NCI-H2227 (cell line): ENCODE measurements at regions not wholly inside any gene's neighbourhood (a gene's known extent, or its start where the extent isn't known, plus 50 kb on each side); places are given as distances from the start of the nearest gene placed in this dataset.

Experiments used
- DNase-seq: peaks from one replicate; lab custom pipeline; 2025; ENCODE audit not compliant: unreplicated experiment; lab: John Stamatoyannopoulos, UW

- no peak for DNase-seq
These were observed 179.6 kb upstream of the GSE1 start for GRCh38 chr16:85433477-85433876.

GRCh38 chr16:85435286-85435685 lies 177.8 kb upstream of the GSE1 start:
- no peak for DNase-seq

- no peak for DNase-seq
These were observed 177.4 kb upstream of the GSE1 start for GRCh38 chr16:85435700-85436099.

GRCh38 chr16:85436207-85436606 lies 176.9 kb upstream of the GSE1 start:
- no peak for DNase-seq

GRCh38 chr16:85436636-85437165 lies 176.4 kb upstream of the GSE1 start:
- no peak for DNase-seq

GRCh38 chr16:85437166-85438052 lies 175.7 kb upstream of the GSE1 start:
- DNase-seq = peak; percentile 40

GRCh38 chr16:85438981-85439685 lies 174.0 kb upstream of the GSE1 start:
- DNase-seq = no peak

- DNase-seq = no peak
These were observed 172.4 kb upstream of the GSE1 start for GRCh38 chr16:85440744-85441143.

- DNase-seq = no peak
These were observed 171.8 kb upstream of the GSE1 start for GRCh38 chr16:85441189-85441889.

GRCh38 chr16:85441890-85442670 lies 171.0 kb upstream of the GSE1 start:
- no peak for DNase-seq

GRCh38 chr16:85443116-85443515 lies 170.0 kb upstream of the GSE1 start:
- DNase-seq = no peak

GRCh38 chr16:85443531-85443930 lies 169.6 kb upstream of the GSE1 start:
- no peak for DNase-seq

GRCh38 chr16:85445064-85445778 lies 167.9 kb upstream of the GSE1 start:
- DNase-seq = peak; percentile 41

- no peak for DNase-seq
These were observed 167.3 kb upstream of the GSE1 start for GRCh38 chr16:85445779-85446222.

GRCh38 chr16:85446951-85447692 lies 166.0 kb upstream of the GSE1 start:
- DNase-seq = no peak

GRCh38 chr16:85447693-85448313 lies 165.3 kb upstream of the GSE1 start:
- DNase-seq = no peak

GRCh38 chr16:85448557-85449190 lies 164.4 kb upstream of the GSE1 start:
- DNase-seq = peak; percentile 85

GRCh38 chr16:85449191-85449884 lies 163.8 kb upstream of the GSE1 start:
- DNase-seq = no peak
